PC-9 (cell line): ENCODE measurements at regions not wholly inside any gene's neighbourhood (a gene's known extent, or its start where the extent isn't known, plus 50 kb on each side); places are given as distances from the start of the nearest gene placed in this dataset.

ENCODE experiments used
- BruUV-seq: library from RNA; stranded (reverse); fragments of 400-500 nt; replicated peaks from 2 replicates; lab custom pipeline; 2021; lab: Mats Ljungman, UMichigan
- CTCF ChIA-PET: fragments of 300-600 bp; sonication (Branson Sonifier 250); formaldehyde crosslinking; loops from one replicate; lab custom pipeline; 2022; ENCODE audit warnings: antibody characterized with exemption; lab: Charles Lee
- POLR2A ChIA-PET: fragments of 300-600 bp; sonication (Branson Sonifier 250); formaldehyde crosslinking; loops from one replicate; lab custom pipeline; 2022; ENCODE audit warnings: antibody characterized with exemption; ENCODE audit not compliant: unreplicated experiment; lab: Charles Lee
- DNase-seq, 2 experiments: peaks; one replicate each; pipeline versions ENCODE4 v3.0.0 to v3.0.0-alpha.2; 2015 to 2022; ENCODE audit warnings: mixed read lengths in 1 of 2
- H2AFZ ChIP-seq: fragments of 200-600 bp; sonication (generic); 2 replicates; pipeline ENCODE4 v1.8.1; 2017; ENCODE audit warnings: antibody characterized with exemption
- H3F3A ChIP-seq: fragments of 200-600 bp; sonication (generic); 2 replicates; pipeline ENCODE4 v1.8.1; 2017; ENCODE audit warnings: antibody characterized with exemption, mild to moderate bottlenecking, low read depth; ENCODE audit not compliant: insufficient read depth
- H3K27ac ChIP-seq: fragments of 200-600 bp; sonication (generic); 2 replicates; pipeline ENCODE4 v1.6.1; 2016; ENCODE audit warnings: mixed run types
- H3K27me3 ChIP-seq: fragments of 200-600 bp; sonication (generic); 2 replicates; pipeline ENCODE4 v1.6.1; 2016; ENCODE audit warnings: low read depth, mixed run types; ENCODE audit not compliant: insufficient read depth
- H3K36me3 ChIP-seq: fragments of 200-600 bp; sonication (generic); 2 replicates; pipeline ENCODE4 v1.6.1; 2016; ENCODE audit warnings: low read depth, mixed run types
- H3K4me1 ChIP-seq: fragments of 200-600 bp; sonication (generic); replicated peaks from 2 replicates; pipeline ENCODE4 v1.6.1; 2016; ENCODE audit warnings: mixed run types; ENCODE audit not compliant: insufficient read depth
- H3K4me2 ChIP-seq: fragments of 200-600 bp; sonication (generic); 2 replicates; pipeline ENCODE4 v1.6.1; 2017; ENCODE audit warnings: mixed run types
- H3K4me3 ChIP-seq: fragments of 200-600 bp; sonication (generic); 2 replicates; pipeline ENCODE4 v1.6.1; 2016; ENCODE audit warnings: mixed run types
- H3K79me2 ChIP-seq: fragments of 200-600 bp; sonication (generic); 2 replicates; pipeline ENCODE4 v1.6.1; 2017; ENCODE audit warnings: low read depth, mixed run types
- H3K9me2 ChIP-seq: fragments of 200-600 bp; sonication (generic); 2 replicates; pipeline ENCODE4 v1.8.1; 2017; ENCODE audit warnings: mild to moderate bottlenecking; ENCODE audit not compliant: insufficient read depth
- H3K9me3 ChIP-seq: fragments of 200-600 bp; sonication (generic); 2 replicates; pipeline ENCODE4 v1.8.1; 2016; ENCODE audit warnings: low read depth; ENCODE audit not compliant: insufficient read depth
- H4K20me1 ChIP-seq: fragments of 200-600 bp; sonication (generic); 2 replicates; pipeline ENCODE4 v1.8.1; 2017; ENCODE audit not compliant: insufficient read depth
- CTCF ChIP-seq: fragments of 200-600 bp; sonication (generic); conservative IDR thresholded peaks from 2 replicates; pipeline ENCODE4 v1.6.1; 2017; ENCODE audit warnings: mixed run types, antibody characterized with exemption, mild to moderate bottlenecking, moderate library complexity
- EZH2 ChIP-seq: fragments of 200-600 bp; sonication (generic); IDR thresholded peaks from 2 replicates; pipeline ENCODE4 v1.8.0; 2017; ENCODE audit warnings: antibody characterized with exemption, low read depth
- intact Hi-C: fragments of 100-400 bp; cut with micrococcal nuclease; formaldehyde crosslinking; loops from one replicate; pipeline ENCODE4 v1.10.0; 2022; ENCODE audit not compliant: unreplicated experiment

GRCh38 chr18:59968583-59968982 is 68.8 kb downstream of the PMAIP1 start:
- no peak overlapping the region for H3K4me3 ChIP-seq
- no peaks in the 10 kb centered on the region for H4K20me1 ChIP-seq
- H3K79me2 ChIP-seq, result no peaks in the 10 kb centered on the region
- H3K36me3 ChIP-seq, result no peaks in the 10 kb centered on the region
- BruUV-seq, result no TSS peak
- no peak overlapping the region for H2AFZ ChIP-seq
- ChIA-PET POLR2A (no interaction called here), CTCF (no interaction called here)
- no peak overlapping the region for H3K27ac ChIP-seq
- H3K27me3 ChIP-seq, result no peaks in the 10 kb centered on the region
- H3K4me2 ChIP-seq, result no peak overlapping the region
- DNase-seq, result no peak
- H3K4me1 ChIP-seq, result no peaks in the 10 kb centered on the region
- H3K9me3 ChIP-seq, result no peaks in the 10 kb centered on the region
- H3F3A ChIP-seq, result no peaks in the 10 kb centered on the region
- H3K9me2 ChIP-seq, result no peaks in the 10 kb centered on the region
- TF ChIP-seq EZH2, result no peak
- no peak for TF ChIP-seq CTCF
- intact Hi-C loops, result no loop called here

GRCh38 chr18:59967878-59968277 is 68.1 kb downstream of the PMAIP1 start:
- no peaks in the 10 kb centered on the region for H3K4me1 ChIP-seq
- ChIA-PET POLR2A (no interaction called here), CTCF (interaction anchor here (0.7 kb wide), 1 partner anchor 20 kb away, joined by 6 read pairs; no protein-coding TSS in a partner anchor)
- no peak for DNase-seq
- H2AFZ ChIP-seq, result no peak overlapping the region
- intact Hi-C loops, result no loop called here
- H3K4me2 ChIP-seq, result no peak overlapping the region
- no peak overlapping the region for H3K4me3 ChIP-seq
- no peaks in the 10 kb centered on the region for H3K79me2 ChIP-seq
- H3K9me2 ChIP-seq, result no peaks in the 10 kb centered on the region
- no peaks in the 10 kb centered on the region for H4K20me1 ChIP-seq
- no peaks in the 10 kb centered on the region for H3K36me3 ChIP-seq
- H3K27me3 ChIP-seq, result no peaks in the 10 kb centered on the region
- TF ChIP-seq EZH2, result no peak
- TF ChIP-seq CTCF, result no peak
- no TSS peak for BruUV-seq
- no peaks in the 10 kb centered on the region for H3F3A ChIP-seq
- no peaks in the 10 kb centered on the region for H3K9me3 ChIP-seq
- H3K27ac ChIP-seq, result no peak overlapping the region

- Histone ChIP-seq H3K27me3 (no peaks in the 10 kb centered on the region), H3K4me2 (no peak overlapping the region), H3K9me2 (no peaks in the 10 kb centered on the region), H3F3A (no peaks in the 10 kb centered on the region), H3K9me3 (no peaks in the 10 kb centered on the region), H4K20me1 (no peaks in the 10 kb centered on the region), H3K36me3 (no peaks in the 10 kb centered on the region), H2AFZ (no peak overlapping the region), H3K79me2 (no peaks in the 10 kb centered on the region), H3K27ac (no peak overlapping the region), H3K4me1 (no peaks in the 10 kb centered on the region), H3K4me3 (no peak overlapping the region)
- CTCF ChIA-PET, result no interaction called here
- DNase-seq, result no peak
- BruUV-seq, result no TSS peak
- TF ChIP-seq CTCF (no peak), EZH2 (no peak)
- POLR2A ChIA-PET, result no interaction called here
- intact Hi-C loops, result no loop called here
These were observed 67.1 kb downstream of the PMAIP1 start for GRCh38 chr18:59966913-59967312.
